GM12891 (cell line): ENCODE measurements at regions not wholly inside any gene's neighbourhood (a gene's known extent, or its start where the extent isn't known, plus 50 kb on each side); places are given as distances from the start of the nearest gene placed in this dataset.

ENCODE experiments used
- DNase-seq: peaks from one replicate; pipeline ENCODE4 v3.0.0; 2011; ENCODE audit warnings: low spot score; ENCODE audit not compliant: insufficient read length
- FAIRE-seq: peaks from 2 replicates; lab custom pipeline; 2011; peaks lifted over from hg19 to GRCh38; lab: Jason Lieb, UNC
- PAX5 ChIP-seq: IDR thresholded peaks from 2 replicates; pipeline ENCODE4 v1.6.1; 2011; ENCODE audit warnings: low read length, moderate library complexity, mild to moderate bottlenecking; ENCODE audit not compliant: insufficient read depth, severe bottlenecking
- POLR2A ChIP-seq: IDR thresholded peaks from 2 replicates; pipeline ENCODE4 v1.6.1; 2011; ENCODE audit warnings: low read depth, low read length, control low read depth
- POLR2AphosphoS5 ChIP-seq: IDR thresholded peaks from 2 replicates; pipeline ENCODE4 v1.6.1; 2011; ENCODE audit warnings: low read depth, low read length, control low read depth
- POU2F2 ChIP-seq: IDR thresholded peaks from 2 replicates; pipeline ENCODE4 v1.6.1; 2011; ENCODE audit warnings: low read depth, mild to moderate bottlenecking, control low read depth, low read length, moderate library complexity
- SPI1 ChIP-seq: IDR thresholded peaks from 2 replicates; pipeline ENCODE4 v1.6.1; 2011; ENCODE audit warnings: low read depth, low read length, control low read depth
- TAF1 ChIP-seq: IDR thresholded peaks from 2 replicates; pipeline ENCODE4 v1.6.1; 2011; ENCODE audit warnings: low read depth, low read length, control low read depth

- FAIRE-seq, result no peak
- TF ChIP-seq TAF1 (no peak), SPI1 (no peak), POU2F2 (no peak), POLR2AphosphoS5 (no peak), POLR2A (no peak), PAX5 (no peak)
- DNase-seq, result no peak
Observed at GRCh38 chr5:122545986-122546385, 228.9 kb upstream of the SNX2 start.

DNA sequence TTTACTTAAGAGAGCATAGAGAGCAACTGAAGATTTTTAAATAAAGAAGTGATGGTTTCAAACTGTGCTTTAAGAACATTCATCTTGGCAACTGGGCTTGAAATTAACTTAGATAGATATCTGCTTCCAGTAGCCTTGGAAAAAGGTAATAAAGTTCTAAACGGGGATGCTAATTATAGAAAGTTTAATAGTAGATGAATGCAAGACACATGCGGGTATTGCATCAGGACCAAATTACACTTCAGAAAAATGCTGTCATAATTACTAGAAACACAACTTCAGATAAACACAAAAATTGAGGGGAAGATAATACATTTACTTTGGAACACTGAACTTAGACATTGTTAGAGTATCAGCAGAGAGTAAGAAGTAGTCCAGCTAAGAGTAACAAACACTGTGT is 227.7 kb upstream of the SNX2 start:
- TF ChIP-seq POLR2AphosphoS5 (no peak), POU2F2 (no peak), SPI1 (no peak), TAF1 (no peak), POLR2A (no peak), PAX5 (no peak)
- FAIRE-seq, result no peak
- DNase-seq, result no peak

- TF ChIP-seq POLR2A (no peak), SPI1 (no peak), POLR2AphosphoS5 (no peak), POU2F2 (no peak), PAX5 (no peak), TAF1 (no peak)
- DNase-seq (no peak), FAIRE-seq (no peak)
Observed at GRCh38 chr5:122547669-122548068, 227.2 kb upstream of the SNX2 start.

DNA sequence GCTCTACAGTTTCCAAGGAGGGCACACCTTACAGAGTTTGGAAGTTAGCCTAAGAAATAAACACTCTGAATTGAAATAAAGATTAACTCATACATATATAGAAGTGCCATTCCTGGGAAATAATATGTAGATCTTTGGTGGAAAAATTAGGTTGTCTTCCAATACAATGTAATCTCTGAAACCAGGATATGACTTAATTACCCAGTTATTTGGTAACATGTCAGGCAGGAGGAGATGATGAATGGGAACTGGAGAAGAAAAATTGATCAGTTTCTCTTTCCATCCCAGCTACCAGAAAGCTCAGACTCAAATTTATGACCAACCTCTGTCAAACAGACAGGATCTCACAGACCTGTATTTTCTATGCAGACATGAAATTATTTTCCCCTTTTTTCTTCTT is 215.2 kb upstream of the SNX2 start:
- TF ChIP-seq POLR2AphosphoS5, result no peak
- no peak for TF ChIP-seq SPI1
- TF ChIP-seq TAF1, result no peak
- TF ChIP-seq PAX5, result no peak
- no peak for TF ChIP-seq POLR2A
- TF ChIP-seq POU2F2, result no peak

GRCh38 chr5:122561209-122561608 is 213.7 kb upstream of the SNX2 start:
- TF ChIP-seq TAF1, result no peak
- TF ChIP-seq POLR2A, result no peak
- no peak for TF ChIP-seq SPI1
- TF ChIP-seq POU2F2, result no peak
- TF ChIP-seq PAX5, result no peak
- TF ChIP-seq POLR2AphosphoS5, result no peak
- DNase-seq, result no peak
- FAIRE-seq, result no peak

More for the DNA sequence above, 215.2 kb upstream of the SNX2 start:
- DNase-seq, result no peak
- no peak for FAIRE-seq

- DNase-seq, result no peak
- no peak for TF ChIP-seq PAX5
- TF ChIP-seq POU2F2, result no peak
- TF ChIP-seq SPI1, result no peak
- no peak for FAIRE-seq
Observed at GRCh38 chr5:122565331-122565730, 209.5 kb upstream of the SNX2 start.

GRCh38 chr5:122576256-122577016 is 198.4 kb upstream of the SNX2 start:
- FAIRE-seq (no peak), DNase-seq (no peak)
- TF ChIP-seq PAX5 (no peak), POLR2AphosphoS5 (no peak), POLR2A (no peak), TAF1 (no peak), SPI1 (no peak), POU2F2 (no peak)

DNA sequence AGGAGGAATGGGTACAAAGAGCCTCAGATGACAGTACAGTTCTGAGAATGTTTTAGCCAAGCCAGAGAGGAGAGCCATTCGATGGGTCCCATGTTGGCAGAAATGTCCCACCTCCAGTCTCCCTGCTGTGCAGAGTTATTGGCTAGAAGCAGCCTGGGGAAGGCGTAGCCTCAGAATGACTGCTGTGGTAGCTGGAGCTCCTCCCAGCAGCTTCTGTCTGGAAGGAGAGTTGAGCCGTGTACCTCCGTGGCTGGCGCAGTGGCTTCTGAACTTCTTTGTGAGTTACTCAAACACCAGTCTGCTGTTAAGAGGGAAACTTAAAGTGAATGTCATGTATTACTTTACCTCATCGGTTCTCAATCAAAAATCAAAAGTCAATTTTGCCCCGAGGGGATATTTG is 193.3 kb upstream of the SNX2 start:
- TF ChIP-seq SPI1 (no peak; the same call in 1 of the 2 replicates), PAX5 (no peak), TAF1 (no peak), POLR2A (no peak), POLR2AphosphoS5 (no peak)
- no peak for FAIRE-seq
- DNase-seq, result no peak

- DNase-seq, result no peak
- FAIRE-seq, result no peak
- TF ChIP-seq POLR2A (no peak), SPI1 (no peak), POLR2AphosphoS5 (no peak), PAX5 (no peak), POU2F2 (no peak), TAF1 (no peak)
Observed at GRCh38 chr5:122584411-122585300, 190.2 kb upstream of the SNX2 start.

DNA sequence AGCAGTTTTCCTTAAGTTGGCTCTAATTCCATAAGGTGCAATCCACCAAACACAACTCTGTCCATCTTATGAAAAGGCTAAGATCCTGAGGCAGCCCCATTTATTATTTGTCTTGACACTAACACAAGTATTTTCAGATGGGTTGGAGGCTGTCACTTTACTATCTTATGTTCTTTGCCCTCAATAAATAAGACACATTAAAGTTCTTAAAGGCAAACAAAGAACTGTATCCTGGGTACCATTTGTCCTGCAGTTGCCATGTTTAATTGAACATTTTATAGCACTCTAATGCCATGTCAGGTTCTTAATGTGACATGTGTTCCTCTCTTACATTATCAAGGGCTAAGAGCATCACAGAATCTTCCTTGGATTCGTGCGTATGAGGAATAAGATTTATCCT is 189.5 kb upstream of the SNX2 start:
- TF ChIP-seq TAF1, result no peak
- TF ChIP-seq SPI1, result no peak
- TF ChIP-seq PAX5, result no peak
- TF ChIP-seq POLR2A, result no peak
- no peak for TF ChIP-seq POU2F2
- no peak for TF ChIP-seq POLR2AphosphoS5
- no peak for FAIRE-seq
- DNase-seq, result no peak
